GM06990 (cell line): ENCODE measurements at regions not wholly inside any gene's neighbourhood (a gene's known extent, or its start where the extent isn't known, plus 50 kb on each side); places are given as distances from the start of the nearest gene placed in this dataset.

Experiments used
- DNase-seq: peaks from one replicate; pipeline ENCODE4 v3.0.0-alpha.2; 2011; ENCODE audit not compliant: insufficient read length; ENCODE audit errors: extremely low read depth
- H3K27me3 ChIP-seq: replicated peaks from 2 replicates; pipeline ENCODE4 v1.6.0; 2011; ENCODE audit warnings: low read length; ENCODE audit not compliant: control insufficient read depth, insufficient read depth
- H3K36me3 ChIP-seq: 2 replicates; pipeline ENCODE4 v1.5.1; 2011; ENCODE audit warnings: low read length; ENCODE audit not compliant: control insufficient read depth, insufficient read depth
- H3K4me3 ChIP-seq: replicated peaks from 2 replicates; pipeline ENCODE4 v1.5.1; 2011; ENCODE audit warnings: low read depth, mild to moderate bottlenecking, control low read depth, low read length
- CTCF ChIP-seq: IDR thresholded peaks from 2 replicates; pipeline ENCODE4 v1.5.1; 2011; ENCODE audit warnings: low read length, control low read depth, mild to moderate bottlenecking, inconsistent platforms; ENCODE audit not compliant: insufficient read depth, poor library complexity, severe bottlenecking

- no peaks in the 10 kb centered on the region for H3K36me3 ChIP-seq
- no peak for TF ChIP-seq CTCF
- no peak for DNase-seq
- H3K4me3 ChIP-seq: no peak overlapping the region
- H3K27me3 ChIP-seq: no peaks in the 10 kb centered on the region
These were observed 120.1 kb upstream of the SLC13A1 start for GRCh38 chr7:123319911-123320310.

GRCh38 chr7:123314886-123315285, 115.1 kb upstream of the SLC13A1 start:
- TF ChIP-seq CTCF: no peak

GRCh38 chr7:123308254-123308951, 108.6 kb upstream of the SLC13A1 start:
- no peak for DNase-seq
- Histone ChIP-seq H3K36me3 (no peaks in the 10 kb centered on the region), H3K4me3 (no peak overlapping the region), H3K27me3 (no peaks in the 10 kb centered on the region)
- no peak for TF ChIP-seq CTCF

More at GRCh38 chr7:123314886-123315285, 115.1 kb upstream of the SLC13A1 start:
- DNase-seq: no peak
- Histone ChIP-seq H3K27me3 (no peaks in the 10 kb centered on the region), H3K36me3 (no peaks in the 10 kb centered on the region), H3K4me3 (no peak overlapping the region)

- no peak for DNase-seq
These were observed 106.1 kb upstream of the SLC13A1 start for GRCh38 chr7:123305840-123306375.

GRCh38 chr7:123303926-123304325, 104.2 kb upstream of the SLC13A1 start:
- DNase-seq: no peak
- Histone ChIP-seq H3K27me3 (no peaks in the 10 kb centered on the region), H3K36me3 (no peaks in the 10 kb centered on the region), H3K4me3 (no peak overlapping the region)
- TF ChIP-seq CTCF: no peak

More at GRCh38 chr7:123305840-123306375, 106.1 kb upstream of the SLC13A1 start:
- Histone ChIP-seq H3K4me3 (no peak overlapping the region), H3K36me3 (no peaks in the 10 kb centered on the region), H3K27me3 (no peaks in the 10 kb centered on the region)
- no peak for TF ChIP-seq CTCF
